NT2/D1 (cell line): ENCODE measurements at regions not wholly inside any gene's neighbourhood (a gene's known extent, or its start where the extent isn't known, plus 50 kb on each side); places are given as distances from the start of the nearest gene placed in this dataset.

Experiments
- DNase-seq: peaks from one replicate; pipeline ENCODE4 v3.0.0-alpha.2; 2011; ENCODE audit warnings: low read depth, low spot score
- H3K27me3 ChIP-seq: 2 replicates; pipeline ENCODE4 v1.6.0; 2011; ENCODE audit warnings: mild to moderate bottlenecking; ENCODE audit not compliant: insufficient read length, insufficient read depth
- H3K36me3 ChIP-seq: 2 replicates; pipeline ENCODE4 v1.6.1; 2011; ENCODE audit warnings: mild to moderate bottlenecking, low read length, mixed read lengths; ENCODE audit not compliant: insufficient read depth, insufficient read length
- H3K4me1 ChIP-seq: 2 replicates; pipeline ENCODE4 v1.5.1; 2011; ENCODE audit not compliant: insufficient read depth, insufficient read length
- H3K4me3 ChIP-seq: 2 replicates; pipeline ENCODE4 v1.5.1; 2011; ENCODE audit warnings: low read depth; ENCODE audit not compliant: insufficient read length
- H3K9ac ChIP-seq: 2 replicates; pipeline ENCODE4 v1.6.0; 2011; ENCODE audit warnings: low read depth; ENCODE audit not compliant: insufficient read length
- H3K9me3 ChIP-seq: 2 replicates; pipeline ENCODE4 v1.5.1; 2011; ENCODE audit warnings: mild to moderate bottlenecking, low read length; ENCODE audit not compliant: insufficient read depth
- SUZ12 ChIP-seq: IDR thresholded peaks from 2 replicates; pipeline ENCODE4 v1.6.1; 2011; ENCODE audit not compliant: insufficient read length, insufficient read depth; ENCODE audit errors: extremely low read depth
- YY1 ChIP-seq: IDR thresholded peaks from 2 replicates; pipeline ENCODE4 v1.6.1; 2011; ENCODE audit not compliant: insufficient read length, insufficient read depth
- ZNF274 ChIP-seq: IDR thresholded peaks from 2 replicates; pipeline ENCODE4 v1.6.1; 2011; ENCODE audit warnings: mild to moderate bottlenecking, low read depth, low read length

- TF ChIP-seq YY1 (no peak), SUZ12 (no peak), ZNF274 (no peak)
- no peaks in the 10 kb centered on the region for H3K4me1 ChIP-seq
- DNase-seq = no peak
- no peak overlapping the region for H3K4me3 ChIP-seq
- no peak overlapping the region for H3K9ac ChIP-seq
- no peaks in the 10 kb centered on the region for H3K27me3 ChIP-seq
- H3K36me3 ChIP-seq = no peaks in the 10 kb centered on the region
- H3K9me3 ChIP-seq = no peaks in the 10 kb centered on the region
Observed at GRCh38 chr9:103615994-103616393, 478.1 kb upstream of the SMC2 start.

- no peaks in the 10 kb centered on the region for H3K9me3 ChIP-seq
- H3K27me3 ChIP-seq = no peaks in the 10 kb centered on the region
- TF ChIP-seq YY1 (no peak), ZNF274 (no peak), SUZ12 (no peak)
- H3K4me3 ChIP-seq = no peak overlapping the region
- H3K9ac ChIP-seq = no peak overlapping the region
- H3K4me1 ChIP-seq = no peaks in the 10 kb centered on the region
- no peaks in the 10 kb centered on the region for H3K36me3 ChIP-seq
- no peak for DNase-seq
Observed at GRCh38 chr9:103617046-103617445, 477.1 kb upstream of the SMC2 start.

GRCh38 chr9:103625161-103625804 lies 468.8 kb upstream of the SMC2 start:
- no peak for DNase-seq
- Histone ChIP-seq H3K9ac (no peak overlapping the region), H3K9me3 (no peaks in the 10 kb centered on the region), H3K4me3 (no peak overlapping the region), H3K27me3 (no peaks in the 10 kb centered on the region), H3K36me3 (no peaks in the 10 kb centered on the region), H3K4me1 (no peaks in the 10 kb centered on the region)
- TF ChIP-seq YY1 = no peak
- no peak for TF ChIP-seq ZNF274

GRCh38 chr9:103627731-103628130 lies 466.4 kb upstream of the SMC2 start:
- Histone ChIP-seq H3K36me3 (no peaks in the 10 kb centered on the region), H3K9me3 (no peaks in the 10 kb centered on the region), H3K27me3 (no peaks in the 10 kb centered on the region), H3K4me1 (no peaks in the 10 kb centered on the region), H3K4me3 (no peak overlapping the region), H3K9ac (no peak overlapping the region)
- no peak for TF ChIP-seq YY1
- no peak for TF ChIP-seq ZNF274
- no peak for TF ChIP-seq SUZ12
- DNase-seq = no peak

- Histone ChIP-seq H3K36me3 (no peaks in the 10 kb centered on the region), H3K27me3 (no peaks in the 10 kb centered on the region), H3K4me3 (no peak overlapping the region), H3K4me1 (no peaks in the 10 kb centered on the region), H3K9ac (no peak overlapping the region), H3K9me3 (no peaks in the 10 kb centered on the region)
- TF ChIP-seq ZNF274 (no peak), SUZ12 (no peak), YY1 (no peak)
- no peak for DNase-seq
Observed at GRCh38 chr9:103649086-103649485, 445.0 kb upstream of the SMC2 start.

GRCh38 chr9:103658156-103658555 lies 436.0 kb upstream of the SMC2 start:
- DNase-seq = no peak
- Histone ChIP-seq H3K4me3 (no peak overlapping the region), H3K36me3 (no peaks in the 10 kb centered on the region), H3K9ac (no peak overlapping the region), H3K27me3 (no peaks in the 10 kb centered on the region), H3K4me1 (no peaks in the 10 kb centered on the region), H3K9me3 (peaks cover 28% of the 10 kb centered on the region)
- TF ChIP-seq ZNF274 (no peak), SUZ12 (no peak), YY1 (no peak)

- Histone ChIP-seq H3K36me3 (no peaks in the 10 kb centered on the region), H3K9ac (no peak overlapping the region), H3K27me3 (no peaks in the 10 kb centered on the region), H3K4me3 (no peak overlapping the region), H3K9me3 (peaks cover 28% of the 10 kb centered on the region), H3K4me1 (no peaks in the 10 kb centered on the region)
- no peak for DNase-seq
- TF ChIP-seq ZNF274 = no peak
Observed at GRCh38 chr9:103660830-103661229, 433.3 kb upstream of the SMC2 start.

GRCh38 chr9:103661663-103662062 lies 432.4 kb upstream of the SMC2 start:
- no peak overlapping the region for H3K9ac ChIP-seq
- H3K4me3 ChIP-seq = no peak overlapping the region
- TF ChIP-seq SUZ12 (no peak), YY1 (no peak), ZNF274 (no peak)
- H3K27me3 ChIP-seq = no peaks in the 10 kb centered on the region
- H3K36me3 ChIP-seq = no peaks in the 10 kb centered on the region
- H3K4me1 ChIP-seq = no peaks in the 10 kb centered on the region
- DNase-seq = no peak
- peaks cover 28% of the 10 kb centered on the region for H3K9me3 ChIP-seq
